ENCODE measurements at regions not wholly inside any gene's neighbourhood (a gene's known extent, or its start where the extent isn't known, plus 50 kb on each side); places are given as distances from the start of the nearest gene placed in this dataset.

- TF ChIP-seq, protein P1, sequence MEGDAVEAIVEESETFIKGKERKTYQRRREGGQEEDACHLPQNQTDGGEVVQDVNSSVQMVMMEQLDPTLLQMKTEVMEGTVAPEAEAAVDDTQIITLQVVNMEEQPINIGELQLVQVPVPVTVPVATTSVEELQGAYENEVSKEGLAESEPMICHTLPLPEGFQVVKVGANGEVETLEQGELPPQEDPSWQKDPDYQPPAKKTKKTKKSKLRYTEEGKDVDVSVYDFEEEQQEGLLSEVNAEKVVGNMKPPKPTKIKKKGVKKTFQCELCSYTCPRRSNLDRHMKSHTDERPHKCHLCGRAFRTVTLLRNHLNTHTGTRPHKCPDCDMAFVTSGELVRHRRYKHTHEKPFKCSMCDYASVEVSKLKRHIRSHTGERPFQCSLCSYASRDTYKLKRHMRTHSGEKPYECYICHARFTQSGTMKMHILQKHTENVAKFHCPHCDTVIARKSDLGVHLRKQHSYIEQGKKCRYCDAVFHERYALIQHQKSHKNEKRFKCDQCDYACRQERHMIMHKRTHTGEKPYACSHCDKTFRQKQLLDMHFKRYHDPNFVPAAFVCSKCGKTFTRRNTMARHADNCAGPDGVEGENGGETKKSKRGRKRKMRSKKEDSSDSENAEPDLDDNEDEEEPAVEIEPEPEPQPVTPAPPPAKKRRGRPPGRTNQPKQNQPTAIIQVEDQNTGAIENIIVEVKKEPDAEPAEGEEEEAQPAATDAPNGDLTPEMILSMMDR (conservative IDR thresholded peaks at IDR 0.05; ENCODE audit: low read length), result no peak
- TF ChIP-seq EZH2phosphoT487 (IDR thresholded peaks at IDR 0.05; ENCODE audit: borderline replicate concordance), result no peak
Measured at GRCh38 chr6:98241630-98242029, 592.7 kb upstream of the POU3F2 start.
